A673 (cell line): ENCODE measurements at regions not wholly inside any gene's neighbourhood (a gene's known extent, or its start where the extent isn't known, plus 50 kb on each side); places are given as distances from the start of the nearest gene placed in this dataset.

Experiments
- BruUV-seq: library from RNA; stranded (reverse); fragments of 400-500 nt; replicated peaks from 2 replicates; lab custom pipeline; 2021; lab: Mats Ljungman, UMichigan
- CTCF ChIA-PET: fragments of 300-600 bp; sonication (Branson Sonifier 250); formaldehyde crosslinking; loops from one replicate; lab custom pipeline; 2022; ENCODE audit warnings: antibody characterized with exemption; lab: Charles Lee
- POLR2A ChIA-PET: fragments of 300-600 bp; sonication (Branson Sonifier 250); formaldehyde crosslinking; loops from one replicate; lab custom pipeline; 2022; ENCODE audit warnings: antibody characterized with exemption; ENCODE audit not compliant: low non-redundant PET; lab: Charles Lee
- DNase-seq: peaks from one replicate; pipeline ENCODE4 v3.0.0-alpha.2; 2015; ENCODE audit warnings: low spot score
- H3K27ac ChIP-seq: fragments of 200-600 bp; sonication (generic); 2 replicates; pipeline ENCODE4 v1.5.1; 2016; ENCODE audit warnings: mixed run types, low read depth, mild to moderate bottlenecking, mixed read lengths, antibody characterized with exemption, low read length; ENCODE audit not compliant: poor library complexity, severe bottlenecking
- H3K27me3 ChIP-seq: fragments of 200-600 bp; sonication (generic); replicated peaks from 2 replicates; pipeline ENCODE4 v1.6.1; 2017; ENCODE audit warnings: mixed run types, low read depth, mild to moderate bottlenecking, mixed read lengths, antibody characterized with exemption, low read length; ENCODE audit not compliant: insufficient read depth, poor library complexity
- H3K36me3 ChIP-seq: fragments of 200-600 bp; sonication (generic); 2 replicates; pipeline ENCODE4 v1.6.1; 2016; ENCODE audit warnings: mixed run types, mild to moderate bottlenecking, mixed read lengths, antibody characterized with exemption, low read length; ENCODE audit not compliant: insufficient read depth, poor library complexity, severe bottlenecking
- H3K4me1 ChIP-seq: fragments of 200-600 bp; sonication (generic); 2 replicates; pipeline ENCODE4 v1.6.1; 2017; ENCODE audit warnings: mixed run types, mild to moderate bottlenecking, mixed read lengths, antibody characterized with exemption, low read length; ENCODE audit not compliant: insufficient read depth, poor library complexity, severe bottlenecking
- H3K4me3 ChIP-seq: fragments of 200-600 bp; sonication (generic); 2 replicates; pipeline ENCODE4 v1.5.1; 2016; ENCODE audit warnings: low read depth, mixed run types, mild to moderate bottlenecking, mixed read lengths, low read length; ENCODE audit not compliant: poor library complexity, severe bottlenecking
- H3K9me3 ChIP-seq: fragments of 200-600 bp; sonication (generic); 2 replicates; pipeline ENCODE4 v1.6.1; 2016; ENCODE audit warnings: mixed run types, low read depth, mild to moderate bottlenecking, mixed read lengths, antibody characterized with exemption, low read length; ENCODE audit not compliant: poor library complexity, severe bottlenecking
- EZH2 ChIP-seq: fragments of 200-600 bp; sonication (generic); IDR thresholded peaks from 2 replicates; pipeline ENCODE4 v1.6.1; 2017; ENCODE audit warnings: borderline replicate concordance, low read depth, mild to moderate bottlenecking, mixed read lengths, antibody characterized with exemption, low read length; ENCODE audit not compliant: poor library complexity, severe bottlenecking
- intact Hi-C: fragments of 100-400 bp; cut with micrococcal nuclease; formaldehyde crosslinking; loops from one replicate; pipeline ENCODE4 v1.10.0; 2022; ENCODE audit not compliant: unreplicated experiment
- TF ChIP-seq, protein P1 (sequence below): fragments of 300-800, 200-600 bp; sonication (generic); conservative IDR thresholded peaks from 2 replicates; pipeline ENCODE4 v1.5.1; 2017; ENCODE audit warnings: low read depth, mild to moderate bottlenecking, antibody characterized with exemption, low read length, moderate library complexity, mixed read lengths

DNA sequence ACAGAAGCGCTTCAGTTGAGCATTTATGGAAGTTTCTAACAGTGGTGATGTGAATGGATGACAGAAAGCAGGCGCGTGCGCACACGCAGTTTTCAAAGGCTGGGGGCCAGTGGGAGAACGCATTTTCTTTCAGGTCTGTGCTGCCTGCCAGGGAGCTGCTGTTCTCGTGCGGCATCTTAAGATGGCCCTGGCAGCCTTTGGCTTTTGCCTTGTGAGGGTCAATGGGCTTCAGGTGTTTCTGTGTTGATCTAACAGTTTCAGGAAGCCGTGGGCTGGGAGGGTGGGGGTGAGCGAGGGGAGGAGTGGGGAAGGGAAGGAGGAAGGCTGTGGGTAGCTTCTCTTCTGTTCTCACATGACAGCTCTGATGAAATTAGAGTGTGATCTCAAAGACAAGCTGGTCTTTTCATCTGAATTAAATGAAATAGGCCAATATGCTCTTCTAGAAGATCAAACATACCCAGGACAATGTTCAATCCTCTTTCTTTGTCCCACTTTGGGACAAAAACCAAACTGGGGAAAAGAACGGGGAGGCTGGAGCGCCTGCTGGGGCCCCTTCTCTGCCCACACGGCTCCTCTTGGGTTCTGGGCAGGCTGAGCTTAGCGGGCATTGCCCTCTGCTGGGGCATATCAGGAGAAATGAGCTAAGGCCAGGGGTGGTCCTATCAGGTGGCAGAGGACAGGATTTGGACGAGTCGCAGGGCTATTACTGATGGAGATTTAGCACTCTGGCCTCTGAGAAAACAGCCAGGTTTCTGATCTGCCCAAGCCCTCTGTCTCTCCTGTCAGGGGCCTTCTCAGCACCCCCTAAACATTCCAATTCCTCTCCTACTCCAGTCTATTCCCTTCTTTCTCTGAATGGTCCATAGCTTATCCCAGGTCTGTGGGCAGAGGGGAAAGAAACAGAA is 126.2 kb upstream of the LGALSL start:
- no peak for TF ChIP-seq EZH2
- TF ChIP-seq, protein P1, sequence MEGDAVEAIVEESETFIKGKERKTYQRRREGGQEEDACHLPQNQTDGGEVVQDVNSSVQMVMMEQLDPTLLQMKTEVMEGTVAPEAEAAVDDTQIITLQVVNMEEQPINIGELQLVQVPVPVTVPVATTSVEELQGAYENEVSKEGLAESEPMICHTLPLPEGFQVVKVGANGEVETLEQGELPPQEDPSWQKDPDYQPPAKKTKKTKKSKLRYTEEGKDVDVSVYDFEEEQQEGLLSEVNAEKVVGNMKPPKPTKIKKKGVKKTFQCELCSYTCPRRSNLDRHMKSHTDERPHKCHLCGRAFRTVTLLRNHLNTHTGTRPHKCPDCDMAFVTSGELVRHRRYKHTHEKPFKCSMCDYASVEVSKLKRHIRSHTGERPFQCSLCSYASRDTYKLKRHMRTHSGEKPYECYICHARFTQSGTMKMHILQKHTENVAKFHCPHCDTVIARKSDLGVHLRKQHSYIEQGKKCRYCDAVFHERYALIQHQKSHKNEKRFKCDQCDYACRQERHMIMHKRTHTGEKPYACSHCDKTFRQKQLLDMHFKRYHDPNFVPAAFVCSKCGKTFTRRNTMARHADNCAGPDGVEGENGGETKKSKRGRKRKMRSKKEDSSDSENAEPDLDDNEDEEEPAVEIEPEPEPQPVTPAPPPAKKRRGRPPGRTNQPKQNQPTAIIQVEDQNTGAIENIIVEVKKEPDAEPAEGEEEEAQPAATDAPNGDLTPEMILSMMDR = peak; percentile 56
- Histone ChIP-seq H3K4me3 (no peak overlapping the region), H3K9me3 (no peaks in the 10 kb centered on the region), H3K27me3 (no peaks in the 10 kb centered on the region), H3K36me3 (no peaks in the 10 kb centered on the region), H3K27ac (no peak overlapping the region), H3K4me1 (no peaks in the 10 kb centered on the region)
- ChIA-PET POLR2A (interaction anchor here (0.6 to 0.7 kb wide), 2 partner anchors 221 to 728 kb away, joined by 3 read pairs; partner anchors contain the start of gene CEP68), CTCF (interaction anchor here (1.0 to 3.2 kb wide), 5 partner anchors 10 to 628 kb away, joined by 3 to 33 read pairs (median 5); no protein-coding TSS in a partner anchor)
- intact Hi-C loops = loop anchor here (1.0 to 10.0 kb wide), 2 partner anchors 278 to 633 kb away; no protein-coding TSS in a partner anchor
- DNase-seq = peak; percentile 48
- BruUV-seq = no TSS peak

GRCh38 chr2:64328415-64328722 is 125.6 kb upstream of the LGALSL start:
- BruUV-seq = no TSS peak
- H3K27me3 ChIP-seq = no peaks in the 10 kb centered on the region
- H3K27ac ChIP-seq = no peak overlapping the region
- no peaks in the 10 kb centered on the region for H3K4me1 ChIP-seq
- no peak overlapping the region for H3K4me3 ChIP-seq
- no peaks in the 10 kb centered on the region for H3K9me3 ChIP-seq
- TF ChIP-seq, protein P1 = no peak
- no peak for DNase-seq
- intact Hi-C loops = loop anchor here (1.0 to 10.0 kb wide), 2 partner anchors 279 to 634 kb away; no protein-coding TSS in a partner anchor
- H3K36me3 ChIP-seq = no peaks in the 10 kb centered on the region
- CTCF ChIA-PET = interaction anchor here (1.2 to 3.2 kb wide), 3 partner anchors 16 to 629 kb away, joined by 3 to 33 read pairs (median 6); no protein-coding TSS in a partner anchor
- POLR2A ChIA-PET = no interaction called here

- intact Hi-C loops = loop anchor here (1.0 to 10.0 kb wide), 2 partner anchors 279 to 634 kb away; no protein-coding TSS in a partner anchor
- Histone ChIP-seq H3K4me1 (no peaks in the 10 kb centered on the region), H3K27ac (no peak overlapping the region), H3K27me3 (no peaks in the 10 kb centered on the region), H3K36me3 (no peaks in the 10 kb centered on the region), H3K9me3 (no peaks in the 10 kb centered on the region), H3K4me3 (no peak overlapping the region)
- CTCF ChIA-PET = interaction anchor here (1.6 to 3.2 kb wide), 2 partner anchors 17 to 279 kb away, joined by 6 to 33 read pairs; no protein-coding TSS in a partner anchor
- no peak for DNase-seq
- BruUV-seq = no TSS peak
- no peak for TF ChIP-seq EZH2
- TF ChIP-seq, protein P1 = no peak
- POLR2A ChIA-PET = no interaction called here
Measured at GRCh38 chr2:64328756-64329155, 125.2 kb upstream of the LGALSL start.
